OCI-LY1 (cell line): ENCODE measurements at regions not wholly inside any gene's neighbourhood (a gene's known extent, or its start where the extent isn't known, plus 50 kb on each side); places are given as distances from the start of the nearest gene placed in this dataset.

Experiments
- H2AFZ ChIP-seq: fragments of 200-600 bp; sonication (generic), shearing (Covaris generic); 2 replicates; pipeline ENCODE4 v1.6.0; 2014; ENCODE audit warnings: antibody characterized with exemption, mild to moderate bottlenecking, low read length
- H3F3A ChIP-seq: fragments of 200-600 bp; sonication (generic), shearing (Covaris generic); 2 replicates; pipeline ENCODE4 v1.6.0; 2014; ENCODE audit warnings: mild to moderate bottlenecking, antibody characterized with exemption, low read length, moderate library complexity; ENCODE audit not compliant: insufficient read depth
- H3K27ac ChIP-seq: fragments of 200-600 bp; sonication (generic); 2 replicates; pipeline ENCODE4 v1.5.1; 2014; ENCODE audit warnings: low read length, mixed run types, mild to moderate bottlenecking, low read depth; ENCODE audit not compliant: poor library complexity, severe bottlenecking
- H3K27me3 ChIP-seq: fragments of 200-600 bp; sonication (generic); 2 replicates; pipeline ENCODE4 v1.6.0; 2014; ENCODE audit warnings: antibody characterized with exemption, mild to moderate bottlenecking, low read length, moderate library complexity; ENCODE audit not compliant: insufficient read depth
- H3K36me3 ChIP-seq: fragments of 200-600 bp; sonication (generic); 2 replicates; pipeline ENCODE4 v1.6.1; 2014; ENCODE audit warnings: mild to moderate bottlenecking, antibody characterized with exemption, low read length, moderate library complexity, mixed read lengths; ENCODE audit not compliant: insufficient read depth
- H3K4me1 ChIP-seq: fragments of 200-600 bp; sonication (generic); 2 replicates; pipeline ENCODE4 v1.5.1; 2014; ENCODE audit warnings: mild to moderate bottlenecking, low read length, moderate library complexity; ENCODE audit not compliant: insufficient read depth, severe bottlenecking
- H3K4me2 ChIP-seq: fragments of 200-600 bp; sonication (generic), shearing (Covaris generic); 2 replicates; pipeline ENCODE4 v1.6.1; 2014; ENCODE audit warnings: low read length
- H3K4me3 ChIP-seq: fragments of 200-600 bp; sonication (generic); 2 replicates; pipeline ENCODE4 v1.5.1; 2014; ENCODE audit warnings: low read length, low read depth, mild to moderate bottlenecking, mixed read lengths; ENCODE audit not compliant: poor library complexity, severe bottlenecking
- H3K79me2 ChIP-seq: fragments of 200-600 bp; shearing (Covaris generic); 2 replicates; pipeline ENCODE4 v1.6.1; 2016; ENCODE audit warnings: mixed run types, low read length, mixed read lengths; ENCODE audit not compliant: insufficient read depth
- H3K9ac ChIP-seq: fragments of 200-600 bp; sonication (generic), shearing (Covaris generic); 2 replicates; pipeline ENCODE4 v1.6.1; 2014; ENCODE audit warnings: mild to moderate bottlenecking, low read length, mixed read lengths
- H3K9me2 ChIP-seq: fragments of 200-600 bp; sonication (generic), shearing (Covaris generic); 2 replicates; pipeline ENCODE4 v1.6.1; 2014; ENCODE audit warnings: low read depth, mild to moderate bottlenecking, low read length, mixed read lengths
- H3K9me3 ChIP-seq: fragments of 200-600 bp; shearing (Covaris generic); 2 replicates; pipeline ENCODE4 v1.6.1; 2014; ENCODE audit warnings: low read length, mixed read lengths
- H4K20me1 ChIP-seq: fragments of 200-600 bp; sonication (generic), shearing (Covaris generic); 2 replicates; pipeline ENCODE4 v1.6.0; 2016; ENCODE audit warnings: mild to moderate bottlenecking, low read length; ENCODE audit not compliant: insufficient read depth
- CTCF ChIP-seq: fragments of 200-600 bp; sonication (generic), shearing (Covaris generic); IDR thresholded peaks from 2 replicates; pipeline ENCODE4 v1.5.1; 2017; ENCODE audit warnings: mild to moderate bottlenecking, antibody characterized with exemption, low read length, moderate library complexity, mixed read lengths
- EZH2 ChIP-seq: fragments of 200-600 bp; sonication (generic), shearing (Covaris generic); IDR thresholded peaks from 2 replicates; pipeline ENCODE4 v1.8.0; 2017; ENCODE audit warnings: borderline replicate concordance, mixed run types, mild to moderate bottlenecking, antibody characterized with exemption, low read length, moderate library complexity, mixed read lengths

GRCh38 chr3:80889535-80889934 lies 871.9 kb downstream of the GBE1 start:
- H3K36me3 ChIP-seq, result no peaks in the 10 kb centered on the region
- no peak overlapping the region for H3K9ac ChIP-seq
- no peaks in the 10 kb centered on the region for H3K27me3 ChIP-seq
- no peak overlapping the region for H3K4me3 ChIP-seq
- H3K4me1 ChIP-seq, result no peaks in the 10 kb centered on the region
- TF ChIP-seq CTCF (no peak), EZH2 (no peak)
- no peaks in the 10 kb centered on the region for H3F3A ChIP-seq
- no peak overlapping the region for H3K27ac ChIP-seq
- no peaks in the 10 kb centered on the region for H3K9me3 ChIP-seq
- H2AFZ ChIP-seq, result no peak overlapping the region
- no peaks in the 10 kb centered on the region for H3K79me2 ChIP-seq
- no peaks in the 10 kb centered on the region for H3K9me2 ChIP-seq
- no peaks in the 10 kb centered on the region for H4K20me1 ChIP-seq
- H3K4me2 ChIP-seq, result no peak overlapping the region

GRCh38 chr3:80870476-80871041 lies 890.9 kb downstream of the GBE1 start:
- no peaks in the 10 kb centered on the region for H3K79me2 ChIP-seq
- H3K9ac ChIP-seq, result no peak overlapping the region
- no peak overlapping the region for H2AFZ ChIP-seq
- no peak overlapping the region for H3K27ac ChIP-seq
- no peak overlapping the region for H3K4me3 ChIP-seq
- no peaks in the 10 kb centered on the region for H4K20me1 ChIP-seq
- no peaks in the 10 kb centered on the region for H3F3A ChIP-seq
- TF ChIP-seq EZH2 (no peak), CTCF (no peak)
- no peaks in the 10 kb centered on the region for H3K9me3 ChIP-seq
- H3K4me2 ChIP-seq, result no peak overlapping the region
- H3K9me2 ChIP-seq, result no peaks in the 10 kb centered on the region
- no peaks in the 10 kb centered on the region for H3K36me3 ChIP-seq
- H3K27me3 ChIP-seq, result no peaks in the 10 kb centered on the region
- no peaks in the 10 kb centered on the region for H3K4me1 ChIP-seq

GRCh38 chr3:80855482-80855881 lies 906.0 kb downstream of the GBE1 start:
- Histone ChIP-seq H3K79me2 (no peaks in the 10 kb centered on the region), H3K27ac (no peak overlapping the region), H3K4me3 (no peak overlapping the region), H3K9me3 (no peaks in the 10 kb centered on the region), H3F3A (no peaks in the 10 kb centered on the region), H3K27me3 (no peaks in the 10 kb centered on the region), H3K9ac (no peak overlapping the region), H3K9me2 (no peaks in the 10 kb centered on the region), H4K20me1 (no peaks in the 10 kb centered on the region), H3K4me1 (no peaks in the 10 kb centered on the region), H3K4me2 (no peak overlapping the region), H2AFZ (no peak overlapping the region), H3K36me3 (no peaks in the 10 kb centered on the region)
- no peak for TF ChIP-seq CTCF
- TF ChIP-seq EZH2, result no peak
